ENCODE measurements at regions not wholly inside any gene's neighbourhood (a gene's known extent, or its start where the extent isn't known, plus 50 kb on each side); places are given as distances from the start of the nearest gene placed in this dataset.
A peak's percentile ranks its signal among the peaks of the same experiment; 100 is the strongest.
"Not testable (repeated sequence)": the region's sequence is repeated elsewhere in the genome, so short reads cannot be mapped to it uniquely, and the experiment has no call there.

- peak; percentile 40 for FAIRE-seq
Measured at GRCh38 chr9:19931098-19931890, 142.5 kb upstream of the SLC24A2 start.

DNA sequence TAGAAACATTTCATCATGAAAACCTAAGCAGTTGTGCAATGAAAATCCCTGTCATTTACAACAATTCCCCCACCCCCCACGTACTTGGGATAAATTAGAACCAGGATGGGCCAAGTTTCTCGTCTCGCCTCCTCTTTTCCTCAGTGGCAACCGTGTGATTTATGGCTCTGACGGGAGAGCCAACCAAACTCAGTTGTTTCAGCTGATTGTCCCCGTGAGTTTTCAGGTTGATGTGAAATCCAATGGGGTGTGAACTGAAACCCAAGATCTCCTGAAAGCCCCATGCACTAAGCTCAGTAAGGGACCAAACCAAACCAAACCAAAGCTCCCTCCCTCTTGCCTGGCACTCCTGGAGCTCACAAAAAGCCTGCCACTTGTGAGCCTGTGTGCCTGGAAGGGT lies 138.7 kb upstream of the SLC24A2 start:
- no peak for FAIRE-seq

DNA sequence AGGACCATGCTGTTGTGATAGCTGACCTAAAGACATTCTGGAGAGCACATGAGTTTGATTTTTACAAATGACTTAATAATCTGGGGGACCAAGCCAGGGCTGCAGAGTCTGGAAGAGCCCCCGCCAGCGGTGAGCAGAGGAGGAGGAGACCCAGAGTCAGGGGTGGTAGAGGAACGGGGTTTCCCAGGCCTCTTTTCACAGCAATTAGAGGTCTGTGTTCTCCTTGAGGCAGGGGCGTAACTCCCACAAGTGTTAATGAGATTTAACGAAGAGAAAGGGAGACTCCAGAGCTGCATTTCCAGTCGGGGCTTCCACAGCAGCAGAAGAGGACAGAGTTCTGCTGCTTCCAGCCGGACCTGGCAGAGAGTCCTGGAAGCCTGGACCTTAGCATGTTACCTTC lies 137.9 kb upstream of the SLC24A2 start:
- no peak for FAIRE-seq

GRCh38 chr9:19925674-19926503 lies 137.1 kb upstream of the SLC24A2 start:
- no peak for FAIRE-seq

DNA sequence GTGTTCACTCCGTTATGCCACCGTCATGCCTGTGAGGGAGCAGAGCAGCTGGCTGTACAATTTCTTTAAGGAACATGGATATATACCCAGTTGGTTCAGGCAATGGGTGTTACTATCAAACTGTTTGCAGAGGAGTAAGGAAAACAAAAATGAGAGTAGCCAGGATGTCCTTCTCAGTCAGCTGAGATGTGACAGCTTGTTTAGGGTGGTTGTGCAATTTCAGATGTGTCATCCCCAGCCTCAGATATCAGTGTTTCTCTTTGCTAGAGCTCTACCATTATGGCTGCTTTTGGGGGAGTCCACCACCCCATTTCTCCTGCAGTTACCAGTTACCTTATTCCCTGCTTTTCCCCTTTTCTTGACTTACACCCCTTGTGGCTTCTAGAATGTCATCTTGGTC lies 135.2 kb upstream of the SLC24A2 start:
- no peak for FAIRE-seq

DNA sequence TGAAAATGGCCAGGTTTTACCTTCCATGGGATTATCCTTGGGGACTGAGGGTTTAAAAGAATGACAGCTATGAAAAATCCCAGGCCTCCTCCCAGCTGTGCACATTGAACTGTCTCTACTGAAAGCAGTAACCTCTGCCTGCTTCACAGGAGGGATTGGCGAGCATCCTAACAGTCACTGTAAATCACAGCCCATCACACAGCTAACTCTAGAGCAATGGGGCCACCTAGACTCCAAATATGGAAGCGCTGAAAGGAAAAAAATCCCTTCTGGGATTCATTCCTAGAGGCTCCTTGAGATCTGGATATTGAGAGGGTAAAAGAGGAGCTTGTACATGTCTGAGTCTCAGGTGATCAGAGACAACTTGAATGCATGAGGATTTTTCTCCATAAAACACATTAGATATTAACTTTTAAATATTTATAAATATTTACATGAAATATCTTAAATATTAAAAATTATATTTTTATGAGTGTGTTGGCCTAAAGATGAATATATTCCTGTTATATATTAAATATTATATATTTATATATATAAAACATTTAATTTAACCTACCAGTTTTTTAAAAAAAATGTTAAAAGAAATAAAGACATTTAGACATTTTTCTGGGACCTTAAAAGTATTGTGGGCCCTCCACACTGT lies 133.8 kb upstream of the SLC24A2 start:
- FAIRE-seq: peak; percentile 39

DNA sequence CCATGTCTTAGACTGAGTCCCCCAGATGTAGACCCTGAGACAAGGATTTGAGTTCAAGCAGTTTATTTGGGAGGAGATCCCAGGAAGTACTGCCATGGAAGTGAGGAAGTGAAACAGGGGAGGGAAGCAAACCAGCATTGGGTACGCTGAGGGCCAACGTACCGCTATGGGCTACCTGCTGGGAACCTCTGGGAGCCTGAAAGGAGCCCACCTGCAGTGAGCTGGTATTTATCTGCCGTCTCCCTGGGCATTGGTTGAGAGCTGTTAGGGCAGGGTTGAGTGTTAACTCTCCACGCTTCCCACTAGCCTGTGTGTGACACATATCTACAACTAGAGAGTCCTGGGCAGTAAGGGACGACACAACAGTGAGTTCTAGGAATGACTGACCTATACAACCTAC lies 131.6 kb upstream of the SLC24A2 start:
- FAIRE-seq: no peak

DNA sequence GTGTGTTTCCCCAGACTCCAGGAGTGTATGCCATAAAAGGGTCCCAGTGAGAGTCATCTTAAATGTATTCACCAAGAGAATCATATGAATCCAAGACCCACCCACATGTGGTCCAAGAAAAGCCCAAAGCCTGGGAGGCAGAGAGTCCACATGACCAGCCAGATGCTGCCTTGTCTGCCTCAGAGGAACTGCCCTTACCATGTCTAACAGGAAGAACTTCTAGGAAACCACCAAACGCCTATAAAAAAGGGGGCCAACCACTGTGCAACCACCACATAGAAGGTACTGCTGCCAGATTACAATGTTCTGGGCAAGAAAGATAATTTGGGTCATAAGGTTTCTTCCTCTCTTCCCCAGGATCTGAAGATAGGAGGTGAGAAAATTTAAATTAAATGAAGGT lies 129.8 kb upstream of the SLC24A2 start:
- no peak for FAIRE-seq

DNA sequence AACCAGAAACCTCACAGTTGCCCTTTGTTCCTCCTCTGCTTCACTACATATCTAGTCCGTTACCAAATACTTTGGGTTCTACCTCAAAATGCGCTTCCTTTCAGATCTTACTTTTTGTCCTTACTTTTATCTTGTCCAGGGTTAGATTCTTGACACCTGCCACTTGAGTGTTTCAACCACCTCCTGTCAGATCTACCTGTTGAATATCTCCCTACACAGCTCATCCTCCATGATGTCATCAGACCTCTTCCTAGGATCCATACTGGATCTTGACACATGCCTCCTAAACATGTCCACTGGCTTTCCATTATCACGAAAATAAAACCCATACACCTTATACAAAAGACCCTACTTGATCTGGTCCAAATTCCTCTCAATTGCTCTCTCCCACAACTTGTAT lies 125.2 kb upstream of the SLC24A2 start:
- FAIRE-seq: no peak

- no peak for FAIRE-seq
Measured at GRCh38 chr9:19913151-19913550, 124.3 kb upstream of the SLC24A2 start.

- no peak for FAIRE-seq
Measured at GRCh38 chr9:19903076-19903475, 114.2 kb upstream of the SLC24A2 start.

DNA sequence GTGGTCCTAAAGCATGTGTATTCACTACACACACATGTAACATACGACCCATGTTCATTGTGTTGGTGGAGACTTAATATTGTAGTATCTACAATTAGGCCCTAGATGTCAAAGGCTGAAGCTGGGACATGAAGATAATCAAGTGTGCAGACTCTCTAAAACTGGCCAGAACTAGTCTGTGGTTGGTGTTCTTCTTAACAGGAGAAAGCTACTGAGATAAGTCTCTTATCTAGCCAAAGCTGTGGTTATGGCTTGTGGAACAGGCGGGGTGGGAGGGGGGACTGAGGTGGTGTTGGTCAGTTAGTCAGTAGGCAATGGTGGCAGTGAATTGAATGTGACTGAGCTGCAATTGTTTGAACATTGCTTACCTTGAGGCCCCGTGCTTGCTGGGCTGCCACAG lies 112.7 kb upstream of the SLC24A2 start:
- no peak for FAIRE-seq

GRCh38 chr9:19896161-19896560 lies 107.3 kb upstream of the SLC24A2 start:
- FAIRE-seq: no peak

- not testable (repeated sequence) for FAIRE-seq
Measured at GRCh38 chr9:19895578-19895977, 106.7 kb upstream of the SLC24A2 start.

DNA sequence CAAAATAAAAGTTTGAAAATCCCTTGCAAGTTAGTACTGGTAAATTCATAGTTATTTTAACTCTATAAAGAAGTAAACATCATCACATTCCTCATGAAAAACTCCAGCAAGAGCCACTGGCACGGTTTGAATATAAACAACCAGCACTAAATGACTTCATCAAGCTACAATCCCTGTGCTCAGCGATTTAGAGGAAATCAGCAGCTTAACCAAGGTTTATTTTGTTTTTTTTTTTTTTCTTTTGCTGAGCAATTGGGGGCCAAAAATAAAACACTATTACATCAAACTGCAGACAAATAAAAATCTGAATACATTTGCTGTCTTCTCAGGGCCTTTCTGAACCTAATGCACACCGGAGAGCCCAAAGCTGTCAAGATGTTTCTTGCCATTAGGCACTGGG lies 106.2 kb upstream of the SLC24A2 start:
- FAIRE-seq: no peak

DNA sequence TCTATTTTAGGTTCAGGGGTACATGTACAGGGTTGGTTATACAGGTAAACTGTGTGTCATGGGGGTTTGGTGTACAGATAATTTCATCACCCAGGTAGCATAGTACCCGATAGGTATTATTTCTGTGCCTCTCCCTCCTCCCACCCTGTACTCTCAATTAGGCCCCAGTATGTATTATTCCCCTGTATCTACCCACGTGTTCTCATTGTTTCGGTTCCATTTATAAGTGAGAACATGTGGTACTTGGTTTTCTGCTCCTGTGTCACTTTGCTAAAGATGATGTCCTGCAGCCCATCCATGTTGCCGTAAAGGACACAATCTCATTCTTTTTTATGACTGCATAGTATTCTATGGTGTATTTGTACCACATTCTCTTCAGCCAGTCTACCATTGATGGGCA lies 96.8 kb upstream of the SLC24A2 start:
- no peak for FAIRE-seq

GRCh38 chr9:19879062-19879461 lies 90.2 kb upstream of the SLC24A2 start:
- FAIRE-seq: no peak

DNA sequence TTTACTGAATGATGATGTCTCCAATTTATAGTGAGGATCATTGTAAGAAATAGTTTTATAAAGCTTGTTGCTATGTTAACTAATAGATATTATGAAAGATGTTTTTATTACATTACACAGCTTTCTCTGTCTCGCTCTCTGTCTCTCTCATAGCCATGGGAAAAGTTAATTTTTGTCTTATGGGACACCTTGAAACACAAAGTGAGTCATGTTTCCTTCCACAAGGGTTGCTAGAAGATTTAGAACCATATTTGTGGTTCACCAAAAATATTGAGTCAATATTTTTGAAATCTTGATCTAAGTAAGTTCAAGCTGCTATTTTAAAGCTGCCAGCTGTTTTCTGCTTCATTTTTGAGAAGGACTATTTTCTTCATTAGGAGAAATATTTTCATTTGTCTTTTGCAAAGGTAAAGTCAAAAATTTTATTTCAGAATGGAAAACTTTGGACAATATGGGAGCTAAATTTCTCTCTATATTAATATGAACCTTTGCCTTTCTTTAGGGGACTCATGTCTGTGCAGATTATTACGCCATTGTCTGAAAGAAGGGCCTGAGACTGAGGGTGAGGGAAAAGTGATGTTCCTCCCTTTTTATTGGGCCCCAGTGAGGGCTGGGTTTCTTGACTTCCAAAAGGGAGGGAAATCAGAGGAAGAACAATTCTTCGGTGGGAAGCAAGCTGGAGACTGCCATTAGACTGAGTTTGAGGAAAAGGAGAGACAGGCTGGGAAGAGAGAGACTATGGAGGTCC lies 87.9 kb upstream of the SLC24A2 start:
- no peak for FAIRE-seq

DNA sequence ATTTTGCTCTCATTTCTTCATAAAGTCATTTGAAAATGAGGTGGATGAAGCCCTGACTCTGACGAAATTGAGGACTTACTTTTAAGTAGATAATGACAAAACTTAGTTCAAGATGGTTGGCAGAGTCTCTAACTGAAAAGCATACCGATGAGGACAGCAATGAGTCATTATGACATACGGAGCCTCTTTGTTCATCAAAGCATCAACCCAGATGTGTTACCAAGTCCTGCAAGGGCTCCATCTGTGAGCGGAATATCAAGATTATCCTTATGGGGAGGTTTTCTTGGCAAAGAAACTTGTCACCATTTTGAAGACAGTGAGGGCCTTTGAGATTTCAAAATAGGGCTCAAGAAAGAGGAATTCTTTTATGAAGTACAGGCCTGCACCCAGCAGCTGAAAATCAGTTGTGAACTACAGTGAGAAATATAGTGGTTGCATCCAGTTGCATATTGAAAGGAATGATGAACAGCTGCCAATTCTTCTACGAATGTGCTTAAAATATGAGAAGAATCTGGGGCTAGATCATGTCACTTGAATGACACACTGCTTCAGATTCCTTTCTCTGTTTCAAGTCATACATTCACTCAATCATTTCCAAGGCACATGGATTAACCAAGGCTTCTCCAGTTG lies 86.6 kb upstream of the SLC24A2 start:
- FAIRE-seq: no peak

GRCh38 chr9:19873188-19873587 lies 84.4 kb upstream of the SLC24A2 start:
- FAIRE-seq: not testable (repeated sequence)

DNA sequence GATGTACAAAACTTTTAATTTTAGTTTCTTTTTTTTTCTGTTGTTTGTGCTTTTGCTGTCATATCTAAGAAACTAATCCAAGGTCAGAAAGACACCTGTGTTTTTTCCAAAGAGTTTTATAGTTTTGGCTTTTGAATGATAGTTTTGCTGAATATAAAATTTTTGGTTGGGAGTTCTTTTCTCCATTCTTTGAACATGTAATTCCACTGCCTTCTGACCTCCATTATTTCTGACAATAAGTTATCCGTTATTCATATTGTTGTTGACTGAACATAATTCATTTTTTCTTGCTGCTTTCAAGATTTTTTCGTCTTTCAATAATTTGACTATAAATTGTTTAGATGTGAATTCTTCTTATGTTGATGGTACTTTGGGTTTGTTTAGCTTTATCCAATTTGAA lies 82.2 kb upstream of the SLC24A2 start:
- no peak for FAIRE-seq

DNA sequence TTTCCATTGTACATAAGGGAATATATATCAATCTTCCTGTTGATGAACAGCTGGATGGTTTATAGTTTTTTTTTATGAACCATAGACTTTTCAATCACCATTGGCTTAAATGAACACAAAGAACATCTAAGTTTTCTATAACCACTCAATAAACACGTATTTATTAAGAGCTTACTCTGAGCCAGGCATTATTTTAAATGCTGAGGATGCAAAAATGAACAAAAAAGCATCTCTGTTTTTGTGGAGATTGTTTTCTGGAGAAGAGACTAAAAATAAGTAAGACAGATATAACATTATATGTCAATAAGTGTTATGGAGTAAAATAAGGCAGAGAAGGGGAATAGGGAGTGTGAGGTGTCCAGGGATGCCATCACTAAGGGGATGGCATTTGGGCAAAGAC lies 52.1 kb upstream of the SLC24A2 start:
- FAIRE-seq: no peak
